Colonic mucosa (tissue), 4 donors: ENCODE measurements at regions not wholly inside any gene's neighbourhood (a gene's known extent, or its start where the extent isn't known, plus 50 kb on each side); places are given as distances from the start of the nearest gene placed in this dataset.

Experiments
- DNase-seq: peaks from one replicate; pipeline ENCODE4 v3.0.0-alpha.2; 2020
- H3K27ac ChIP-seq: fragments of 200-600 bp; one replicate; pipeline ENCODE4 v1.8.0; 2021
- H3K27me3 ChIP-seq: fragments of 200-600 bp; one replicate; pipeline ENCODE4 v1.8.0; 2021
- H3K36me3 ChIP-seq: fragments of 200-600 bp; one replicate; pipeline ENCODE4 v1.8.0; 2021
- H3K4me1 ChIP-seq: fragments of 200-600 bp; one replicate; pipeline ENCODE4 v1.8.0; 2021; ENCODE audit warnings: mild to moderate bottlenecking
- H3K4me3 ChIP-seq: fragments of 200-600 bp; one replicate; pipeline ENCODE4 v1.8.0; 2021
- H3K9ac ChIP-seq, 2 donors: one replicate each; pipeline ENCODE4 v1.7.0; 2013; ENCODE audit warnings: control low read depth in 2 of 2, low read depth in 2 of 2, low read length in 2 of 2
- H3K9me3 ChIP-seq: fragments of 200-600 bp; one replicate; pipeline ENCODE4 v1.8.0; 2021
- CTCF ChIP-seq: fragments of 200-600 bp; IDR thresholded peaks from one replicate; pipeline ENCODE4 v1.8.0; 2022; ENCODE audit warnings: antibody characterized with exemption, mild to moderate bottlenecking
- intact Hi-C: fragments of 100-400 bp; cut with DNase I; formaldehyde crosslinking; loops from one replicate; pipeline ENCODE4 v1.14.1; 2022
- donor health status: healthy.
- donor health status: DM: no; HTN: no; CAD: no.
- donor health status: DM: no; HTN: no; CAD: no.

GRCh38 chr2:217294818-217295217, 435.0 kb upstream of the TNP1 start:
- TF ChIP-seq CTCF, result no peak
- Histone ChIP-seq H3K27me3 (no peaks in the 10 kb centered on the region), H3K36me3 (no peaks in the 10 kb centered on the region), H3K27ac (no peak overlapping the region), H3K4me3 (no peak overlapping the region), H3K9ac (no peak overlapping the region), H3K9me3 (no peaks in the 10 kb centered on the region), H3K4me1 (no peaks in the 10 kb centered on the region)
- intact Hi-C loops, result no loop called here
- DNase-seq, result no peak

GRCh38 chr2:217294211-217294610, 434.3 kb upstream of the TNP1 start:
- intact Hi-C loops, result no loop called here
- no peaks in the 10 kb centered on the region for H3K36me3 ChIP-seq
- no peaks in the 10 kb centered on the region for H3K9me3 ChIP-seq
- H3K9ac ChIP-seq, result no peak overlapping the region
- no peak overlapping the region for H3K4me3 ChIP-seq
- H3K4me1 ChIP-seq, result no peaks in the 10 kb centered on the region
- DNase-seq, result no peak
- H3K27ac ChIP-seq, result no peak overlapping the region
- TF ChIP-seq CTCF, result no peak
- no peaks in the 10 kb centered on the region for H3K27me3 ChIP-seq

- intact Hi-C loops, result no loop called here
- no peaks in the 10 kb centered on the region for H3K4me1 ChIP-seq
- H3K4me3 ChIP-seq, result no peak overlapping the region
- H3K9ac ChIP-seq, result no peak overlapping the region
- H3K36me3 ChIP-seq, result no peaks in the 10 kb centered on the region
- no peak for TF ChIP-seq CTCF
- no peaks in the 10 kb centered on the region for H3K9me3 ChIP-seq
- H3K27ac ChIP-seq, result no peak overlapping the region
- DNase-seq, result no peak
- no peaks in the 10 kb centered on the region for H3K27me3 ChIP-seq
Measured at GRCh38 chr2:217293607-217294006, 433.7 kb upstream of the TNP1 start.

- intact Hi-C loops, result no loop called here
- H3K9me3 ChIP-seq, result no peaks in the 10 kb centered on the region
- no peak overlapping the region for H3K9ac ChIP-seq
- no peak for DNase-seq
- H3K27ac ChIP-seq, result no peak overlapping the region
- no peaks in the 10 kb centered on the region for H3K4me1 ChIP-seq
- H3K36me3 ChIP-seq, result no peaks in the 10 kb centered on the region
- no peak for TF ChIP-seq CTCF
- H3K4me3 ChIP-seq, result no peak overlapping the region
- H3K27me3 ChIP-seq, result no peaks in the 10 kb centered on the region
Measured at GRCh38 chr2:217293046-217293445, 433.2 kb upstream of the TNP1 start.

GRCh38 chr2:217291259-217291658, 431.4 kb upstream of the TNP1 start:
- Histone ChIP-seq H3K27ac (no peak overlapping the region), H3K4me1 (no peaks in the 10 kb centered on the region), H3K9me3 (no peaks in the 10 kb centered on the region), H3K4me3 (no peak overlapping the region), H3K27me3 (no peaks in the 10 kb centered on the region), H3K36me3 (no peaks in the 10 kb centered on the region), H3K9ac (no peak overlapping the region)
- intact Hi-C loops, result no loop called here
- no peak for DNase-seq
- no peak for TF ChIP-seq CTCF

- no peak overlapping the region for H3K9ac ChIP-seq
- no peak for DNase-seq
- no peak overlapping the region for H3K4me3 ChIP-seq
- no peaks in the 10 kb centered on the region for H3K27me3 ChIP-seq
- intact Hi-C loops, result no loop called here
- no peak overlapping the region for H3K27ac ChIP-seq
- no peaks in the 10 kb centered on the region for H3K4me1 ChIP-seq
- no peak for TF ChIP-seq CTCF
- H3K36me3 ChIP-seq, result no peaks in the 10 kb centered on the region
- no peaks in the 10 kb centered on the region for H3K9me3 ChIP-seq
Measured at GRCh38 chr2:217290467-217290866, 430.6 kb upstream of the TNP1 start.
